Endothelial cell of umbilical vein (primary cell): ENCODE measurements at regions not wholly inside any gene's neighbourhood (a gene's known extent, or its start where the extent isn't known, plus 50 kb on each side); places are given as distances from the start of the nearest gene placed in this dataset.

Experiments
- BruUV-seq: library from RNA; stranded (reverse); fragments of 400-500 nt; replicated peaks from 2 replicates; lab custom pipeline; 2021; lab: Mats Ljungman, UMichigan
- CTCF ChIA-PET: fragments of 300-600, 350-600 bp; sonication (Branson Sonifier 250); formaldehyde crosslinking; loops from one replicate; lab custom pipeline; 2021; ENCODE audit warnings: antibody characterized with exemption, inconsistent platforms; lab: Charles Lee
- POLR2A ChIA-PET: fragments of 300-600, 350-600 bp; sonication (Branson Sonifier 250); formaldehyde crosslinking; loops from one replicate; lab custom pipeline; 2021; ENCODE audit warnings: antibody characterized with exemption, inconsistent platforms; lab: Charles Lee
- DNase-seq: peaks from one replicate; pipeline ENCODE4 v3.0.0-alpha.2; 2011; ENCODE audit warnings: low read depth, low spot score
- FAIRE-seq: peaks from 2 replicates; lab custom pipeline; 2011; peaks lifted over from hg19 to GRCh38; lab: Jason Lieb, UNC
- H2AFZ ChIP-seq: 2 replicates; pipeline ENCODE4 v1.6.0; 2012; ENCODE audit warnings: low read depth, low read length, control low read depth, inconsistent platforms
- H3K27ac ChIP-seq: 2 replicates; pipeline ENCODE4 v1.5.1; 2011; ENCODE audit warnings: low read depth, mild to moderate bottlenecking, control low read depth, low read length, moderate library complexity; ENCODE audit not compliant: insufficient read depth
- H3K27me3 ChIP-seq, 2 experiments: 2 replicates each; pipeline versions ENCODE4 v1.6.0 to v1.6.1; 2011; ENCODE audit warnings: low read length in 2 of 2, mixed read lengths in 1 of 2; ENCODE audit not compliant: control insufficient read depth in 2 of 2, insufficient read depth in 2 of 2
- H3K36me3 ChIP-seq, 2 experiments: 2 replicates in 1 of 2; 3 replicates in 1 of 2; pipeline ENCODE4 v1.5.1; 2011; ENCODE audit warnings: low read length in 2 of 2, mild to moderate bottlenecking in 1 of 2, moderate library complexity in 1 of 2; ENCODE audit not compliant: control insufficient read depth in 2 of 2, insufficient read depth in 2 of 2; ENCODE audit errors: extremely low read depth in 1 of 2
- H3K4me1 ChIP-seq: 3 replicates; pipeline ENCODE4 v1.5.1; 2011; ENCODE audit warnings: mild to moderate bottlenecking, low read length; ENCODE audit not compliant: control insufficient read depth, insufficient read depth; ENCODE audit errors: extremely low read depth
- H3K4me2 ChIP-seq: 2 replicates; pipeline ENCODE4 v1.6.1; 2011; ENCODE audit warnings: low read length, control low read depth, mixed read lengths; ENCODE audit not compliant: insufficient read depth
- H3K4me3 ChIP-seq, 3 experiments: fragments of 200-600 bp in 1 of 3; sonication (generic), shearing (Covaris generic) in 1 of 3; replicated peaks in 1 of 3; 2 replicates each; pipeline ENCODE4 v1.5.1; 2011 to 2016; ENCODE audit warnings: control low read depth in 3 of 3, low read length in 3 of 3, mild to moderate bottlenecking in 2 of 3, inconsistent platforms in 1 of 3, low read depth in 1 of 3, moderate library complexity in 1 of 3; ENCODE audit not compliant: insufficient read depth in 1 of 3
- H3K79me2 ChIP-seq: 2 replicates; pipeline ENCODE4 v1.6.0; 2012; ENCODE audit warnings: low read length, inconsistent platforms; ENCODE audit not compliant: control insufficient read depth, insufficient read depth
- H3K9ac ChIP-seq: replicated peaks from 2 replicates; pipeline ENCODE3; 2011; ENCODE audit warnings: low read length, control low read depth; ENCODE audit not compliant: insufficient read depth; ENCODE audit errors: extremely low read depth
- H3K9me1 ChIP-seq: replicated peaks from 3 replicates; pipeline ENCODE4 v1.6.0; 2011; ENCODE audit warnings: mild to moderate bottlenecking, low read length; ENCODE audit not compliant: control insufficient read depth, insufficient read depth; ENCODE audit errors: extremely low read depth
- H3K9me3 ChIP-seq: replicated peaks from 2 replicates; pipeline ENCODE4 v1.5.1; 2012; ENCODE audit warnings: low read length, inconsistent platforms; ENCODE audit not compliant: control insufficient read depth, insufficient read depth
- H4K20me1 ChIP-seq: replicated peaks from 2 replicates; pipeline ENCODE3; 2011; ENCODE audit warnings: mild to moderate bottlenecking, low read length; ENCODE audit not compliant: control insufficient read depth, insufficient read depth; ENCODE audit errors: extremely low read depth
- CTCF ChIP-seq, 2 donors: IDR thresholded peaks; 1 replicate in 1 of 2; 2 replicates in 1 of 2; pipeline ENCODE4 v1.5.1; 2011; ENCODE audit warnings: low read length in 2 of 2, mild to moderate bottlenecking in 2 of 2, moderate library complexity in 2 of 2, control low read depth in 1 of 2, inconsistent platforms in 1 of 2, low read depth in 1 of 2; ENCODE audit not compliant: insufficient read depth in 1 of 2; ENCODE audit errors: extremely low read depth in 1 of 2
- EZH2 ChIP-seq: IDR thresholded peaks from 2 replicates; pipeline ENCODE4 v1.6.1; 2012; ENCODE audit warnings: borderline replicate concordance, low read depth, mild to moderate bottlenecking, moderate library complexity, low read length, inconsistent platforms; ENCODE audit not compliant: severe bottlenecking
- FOS ChIP-seq: IDR thresholded peaks from 2 replicates; pipeline ENCODE4 v1.6.1; 2011; ENCODE audit warnings: mild to moderate bottlenecking, low read length, moderate library complexity, borderline replicate concordance; ENCODE audit not compliant: insufficient read depth
- GATA2 ChIP-seq: IDR thresholded peaks from 2 replicates; pipeline ENCODE4 v1.7.0; 2011; ENCODE audit warnings: low read depth, mild to moderate bottlenecking, moderate library complexity, mixed read lengths, low read length; ENCODE audit not compliant: insufficient read length, insufficient read depth
- JUN ChIP-seq: IDR thresholded peaks from 2 replicates; pipeline ENCODE4 v1.6.1; 2011; ENCODE audit warnings: borderline replicate concordance, low read depth; ENCODE audit not compliant: insufficient read length, insufficient read depth
- MAX ChIP-seq: IDR thresholded peaks from 2 replicates; pipeline ENCODE4 v1.6.1; 2011; ENCODE audit not compliant: insufficient read depth, insufficient read length
- MYC ChIP-seq: IDR thresholded peaks from one replicate; pipeline ENCODE4 v1.6.1; 2011; ENCODE audit warnings: mild to moderate bottlenecking, low read depth, low read length
- POLR2A ChIP-seq: IDR thresholded peaks from 2 replicates; pipeline ENCODE4 v1.6.1; 2012; ENCODE audit warnings: low read depth, mild to moderate bottlenecking, control low read depth, low read length
- POLR2AphosphoS5 ChIP-seq: IDR thresholded peaks from 2 replicates; pipeline ENCODE4 v1.6.1; 2012; ENCODE audit warnings: low read depth, mild to moderate bottlenecking, control low read depth, low read length, moderate library complexity; ENCODE audit not compliant: insufficient read depth
- dilution Hi-C: fragments of 300-500 bp; cut with MboI; formaldehyde crosslinking; loops from one replicate; pipeline ENCODE4 v1.15.0; 2019; ENCODE audit warnings: low sequenced_read_pairs; ENCODE audit not compliant: extremely low pct_ligation_motif_present
- intact Hi-C: fragments of 100-400 bp; cut with micrococcal nuclease; formaldehyde crosslinking; loops from one replicate; pipeline ENCODE4 v1.10.0; 2022

- Histone ChIP-seq H3K79me2 (no peaks in the 10 kb centered on the region), H3K9me1 (no peaks in the 10 kb centered on the region), H3K9ac (no peak overlapping the region), H3K27me3 (no peaks in the 10 kb centered on the region), H4K20me1 (no peaks in the 10 kb centered on the region), H3K4me2 (no peak overlapping the region), H3K36me3 (no peaks in the 10 kb centered on the region), H2AFZ (no peak overlapping the region), H3K27ac (no peak overlapping the region), H3K4me1 (no peaks in the 10 kb centered on the region), H3K9me3 (no peaks in the 10 kb centered on the region), H3K4me3 (no peak overlapping the region)
- ChIA-PET CTCF (interaction anchor here (1.2 to 3.7 kb wide), 8 partner anchors 9 to 1008 kb away, joined by 4 to 33 read pairs (median 7); no protein-coding TSS in a partner anchor), POLR2A (no interaction called here)
- intact Hi-C loops = loop anchor here (2.0 to 5.0 kb wide), 2 partner anchors 527 to 1008 kb away; no protein-coding TSS in a partner anchor
- DNase-seq = no peak
- no peak for FAIRE-seq
- no TSS peak for BruUV-seq
- dilution Hi-C loops = no loop called here
- TF ChIP-seq POLR2AphosphoS5 (no peak), MAX (no peak), MYC (no peak), JUN (no peak), POLR2A (no peak), EZH2 (no peak), CTCF (IDR thresholded peaks at IDR 0.05; ENCODE audit: extremely low read depth in 1 of 2, insufficient read depth in 1 of 2, low read depth in 1 of 2, low read length in 2 of 2) (no peak), GATA2 (no peak), FOS (no peak)
These were observed 296.1 kb downstream of the RAB38 start for GRCh38 chr11:87879118-87879517.
